ENCODE measurements at regions not wholly inside any gene's neighbourhood (a gene's known extent, or its start where the extent isn't known, plus 50 kb on each side); places are given as distances from the start of the nearest gene placed in this dataset.

DNA sequence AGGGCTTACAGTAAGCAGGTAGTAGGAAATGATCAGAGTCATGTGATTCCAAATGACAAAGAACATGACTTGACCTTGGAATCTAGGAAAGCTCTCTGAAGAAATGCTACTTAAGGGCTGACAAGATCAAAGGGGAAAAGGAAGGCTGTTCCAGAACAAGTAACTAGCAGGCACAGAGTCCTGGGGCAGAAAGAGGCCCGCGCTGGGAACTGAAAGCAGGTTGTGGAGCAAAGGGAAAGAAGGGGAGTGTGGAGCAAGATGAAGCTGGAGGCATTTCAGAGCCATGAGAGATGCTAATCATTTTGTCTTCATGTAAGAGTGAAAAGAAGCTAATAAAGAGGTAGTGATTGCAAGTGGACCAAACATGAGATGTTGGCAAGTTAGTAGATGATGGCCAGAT is 397.5 kb downstream of the DTWD2 start:
- H3K36me3 ChIP-seq (ENCODE audit: control insufficient read depth in 2 of 2, insufficient read depth in 2 of 2, low read length in 1 of 2) = no peaks in the 10 kb centered on the region
- H2AFZ ChIP-seq (ENCODE audit: control insufficient read depth, low read depth, low read length) = no peak overlapping the region
- in situ Hi-C loops (cut with MboI) (no loop called here), intact Hi-C loops (cut with micrococcal nuclease; ENCODE audit: unreplicated experiment) (no loop called here)
- no peaks in the 10 kb centered on the region for H3K9me3 ChIP-seq (replicated peaks; ENCODE audit: control insufficient read depth, insufficient read depth, low read length)
- no peak overlapping the region for H3K9ac ChIP-seq (ENCODE audit: control insufficient read depth, insufficient read depth, low read length)
- no TSS peak for BruUV-seq (replicated peaks)
- CTCF ChIA-PET = no interaction called here
- no peak overlapping the region for H3K4me3 ChIP-seq
- 6% methylated on average over 2 of the region's 2 CpGs for WGBS (ENCODE audit: insufficient coverage, insufficient replicate concordance, low lambda C conversion rate, missing lambda C conversion rate)
- H3K4me2 ChIP-seq (ENCODE audit: control insufficient read depth, insufficient read depth) = no peak overlapping the region
- DNase-seq (ENCODE audit: low read depth, low spot score) (no peak), ATAC-seq (no peak), FAIRE-seq (no peak)
- no peaks in the 10 kb centered on the region for H3K4me1 ChIP-seq (ENCODE audit: control insufficient read depth, insufficient read depth, low read length)
- H3K27me3 ChIP-seq (replicated peaks in 1 of 2; ENCODE audit: control insufficient read depth in 2 of 2, insufficient read depth in 2 of 2, low read length in 1 of 2) = no peaks in the 10 kb centered on the region
- POLR2A ChIA-PET = no interaction called here
- SMC1A ChIA-PET (ENCODE audit: uncharacterized antibody, unreplicated experiment) = no interaction called here
- no peaks in the 10 kb centered on the region for H4K20me1 ChIP-seq (ENCODE audit: control insufficient read depth, insufficient read depth)
- RAD21 ChIA-PET (ENCODE audit: unreplicated experiment) = no interaction called here
- no peak overlapping the region for H3K27ac ChIP-seq (ENCODE audit: control insufficient read depth, insufficient read depth)
- H3K79me2 ChIP-seq (ENCODE audit: control insufficient read depth, insufficient read depth, low read length) = no peaks in the 10 kb centered on the region
- TF ChIP-seq NFYB (IDR thresholded peaks at IDR 0.05; ENCODE audit: insufficient read depth, low read depth, low read length) = no peak
- TF ChIP-seq HDGF (IDR thresholded peaks at IDR 0.05) = no peak
- TF ChIP-seq LARP7 (IDR thresholded peaks at IDR 0.05) = no peak
- no peak for TF ChIP-seq SPI1 (IDR thresholded peaks at IDR 0.05; ENCODE audit: borderline replicate concordance, insufficient read depth, low read depth, low read length)
- no peak for TF ChIP-seq SMAD1 (IDR thresholded peaks at IDR 0.05; ENCODE audit: low read depth, partially characterized antibody)
- TF ChIP-seq CBFB (IDR thresholded peaks at IDR 0.05; ENCODE audit: low read depth) = no peak
- no peak for TF ChIP-seq ASH2L (IDR thresholded peaks at IDR 0.05; ENCODE audit: borderline replicate concordance, low read depth)
- no peak for TF ChIP-seq SMAD5 (IDR thresholded peaks at IDR 0.05; ENCODE audit: low read depth)
- no peak for TF ChIP-seq ZNF622 (IDR thresholded peaks at IDR 0.05)
- TF ChIP-seq, protein P1, sequence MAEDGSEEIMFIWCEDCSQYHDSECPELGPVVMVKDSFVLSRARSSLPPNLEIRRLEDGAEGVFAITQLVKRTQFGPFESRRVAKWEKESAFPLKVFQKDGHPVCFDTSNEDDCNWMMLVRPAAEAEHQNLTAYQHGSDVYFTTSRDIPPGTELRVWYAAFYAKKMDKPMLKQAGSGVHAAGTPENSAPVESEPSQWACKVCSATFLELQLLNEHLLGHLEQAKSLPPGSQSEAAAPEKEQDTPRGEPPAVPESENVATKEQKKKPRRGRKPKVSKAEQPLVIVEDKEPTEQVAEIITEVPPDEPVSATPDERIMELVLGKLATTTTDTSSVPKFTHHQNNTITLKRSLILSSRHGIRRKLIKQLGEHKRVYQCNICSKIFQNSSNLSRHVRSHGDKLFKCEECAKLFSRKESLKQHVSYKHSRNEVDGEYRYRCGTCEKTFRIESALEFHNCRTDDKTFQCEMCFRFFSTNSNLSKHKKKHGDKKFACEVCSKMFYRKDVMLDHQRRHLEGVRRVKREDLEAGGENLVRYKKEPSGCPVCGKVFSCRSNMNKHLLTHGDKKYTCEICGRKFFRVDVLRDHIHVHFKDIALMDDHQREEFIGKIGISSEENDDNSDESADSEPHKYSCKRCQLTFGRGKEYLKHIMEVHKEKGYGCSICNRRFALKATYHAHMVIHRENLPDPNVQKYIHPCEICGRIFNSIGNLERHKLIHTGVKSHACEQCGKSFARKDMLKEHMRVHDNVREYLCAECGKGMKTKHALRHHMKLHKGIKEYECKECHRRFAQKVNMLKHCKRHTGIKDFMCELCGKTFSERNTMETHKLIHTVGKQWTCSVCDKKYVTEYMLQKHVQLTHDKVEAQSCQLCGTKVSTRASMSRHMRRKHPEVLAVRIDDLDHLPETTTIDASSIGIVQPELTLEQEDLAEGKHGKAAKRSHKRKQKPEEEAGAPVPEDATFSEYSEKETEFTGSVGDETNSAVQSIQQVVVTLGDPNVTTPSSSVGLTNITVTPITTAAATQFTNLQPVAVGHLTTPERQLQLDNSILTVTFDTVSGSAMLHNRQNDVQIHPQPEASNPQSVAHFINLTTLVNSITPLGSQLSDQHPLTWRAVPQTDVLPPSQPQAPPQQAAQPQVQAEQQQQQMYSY (CRISPR knock-in tag; IDR thresholded peaks at IDR 0.05) = no peak
- TF ChIP-seq CREM (IDR thresholded peaks at IDR 0.05; ENCODE audit: low read depth) = no peak

All from GM12878 (cell line).